NT2/D1 (cell line): ENCODE measurements at regions not wholly inside any gene's neighbourhood (a gene's known extent, or its start where the extent isn't known, plus 50 kb on each side); places are given as distances from the start of the nearest gene placed in this dataset.

ENCODE experiments used
- DNase-seq: peaks from one replicate; pipeline ENCODE4 v3.0.0-alpha.2; 2011; ENCODE audit warnings: low read depth, low spot score
- H3K27me3 ChIP-seq: 2 replicates; pipeline ENCODE4 v1.6.0; 2011; ENCODE audit warnings: mild to moderate bottlenecking; ENCODE audit not compliant: insufficient read length, insufficient read depth
- H3K36me3 ChIP-seq: 2 replicates; pipeline ENCODE4 v1.6.1; 2011; ENCODE audit warnings: mild to moderate bottlenecking, low read length, mixed read lengths; ENCODE audit not compliant: insufficient read depth, insufficient read length
- H3K4me1 ChIP-seq: 2 replicates; pipeline ENCODE4 v1.5.1; 2011; ENCODE audit not compliant: insufficient read depth, insufficient read length
- H3K4me3 ChIP-seq: 2 replicates; pipeline ENCODE4 v1.5.1; 2011; ENCODE audit warnings: low read depth; ENCODE audit not compliant: insufficient read length
- H3K9ac ChIP-seq: 2 replicates; pipeline ENCODE4 v1.6.0; 2011; ENCODE audit warnings: low read depth; ENCODE audit not compliant: insufficient read length
- H3K9me3 ChIP-seq: 2 replicates; pipeline ENCODE4 v1.5.1; 2011; ENCODE audit warnings: mild to moderate bottlenecking, low read length; ENCODE audit not compliant: insufficient read depth
- SUZ12 ChIP-seq: IDR thresholded peaks from 2 replicates; pipeline ENCODE4 v1.6.1; 2011; ENCODE audit not compliant: insufficient read length, insufficient read depth; ENCODE audit errors: extremely low read depth
- YY1 ChIP-seq: IDR thresholded peaks from 2 replicates; pipeline ENCODE4 v1.6.1; 2011; ENCODE audit not compliant: insufficient read length, insufficient read depth
- ZNF274 ChIP-seq: IDR thresholded peaks from 2 replicates; pipeline ENCODE4 v1.6.1; 2011; ENCODE audit warnings: mild to moderate bottlenecking, low read depth, low read length

DNA sequence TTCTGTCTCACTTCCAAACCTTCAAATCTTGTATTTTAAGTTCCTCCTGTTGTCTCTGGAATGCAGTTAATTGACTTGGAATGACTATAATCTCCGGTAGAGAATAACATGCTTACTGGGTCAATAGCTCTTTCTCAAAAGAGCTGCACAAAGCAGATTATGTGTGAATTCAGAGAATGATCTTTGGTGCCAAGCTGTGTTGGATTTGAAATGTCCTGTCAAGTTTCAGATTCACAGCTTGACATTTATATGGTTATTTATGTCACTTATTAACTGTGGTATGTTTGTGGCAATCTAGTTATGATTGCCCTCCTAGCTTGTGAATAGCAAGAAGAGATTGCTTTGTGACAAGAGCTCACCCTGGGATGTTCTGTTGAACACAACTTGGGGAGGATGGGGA lies 128.3 kb upstream of the KCNE2 start:
- DNase-seq, result no peak
- Histone ChIP-seq H3K9me3 (peaks cover 14% of the 10 kb centered on the region; the same call in 1 of the 2 replicates), H3K9ac (no peak overlapping the region), H3K36me3 (no peaks in the 10 kb centered on the region), H3K27me3 (no peaks in the 10 kb centered on the region), H3K4me3 (no peak overlapping the region), H3K4me1 (no peaks in the 10 kb centered on the region)
- TF ChIP-seq YY1 (no peak), SUZ12 (no peak), ZNF274 (no peak)

DNA sequence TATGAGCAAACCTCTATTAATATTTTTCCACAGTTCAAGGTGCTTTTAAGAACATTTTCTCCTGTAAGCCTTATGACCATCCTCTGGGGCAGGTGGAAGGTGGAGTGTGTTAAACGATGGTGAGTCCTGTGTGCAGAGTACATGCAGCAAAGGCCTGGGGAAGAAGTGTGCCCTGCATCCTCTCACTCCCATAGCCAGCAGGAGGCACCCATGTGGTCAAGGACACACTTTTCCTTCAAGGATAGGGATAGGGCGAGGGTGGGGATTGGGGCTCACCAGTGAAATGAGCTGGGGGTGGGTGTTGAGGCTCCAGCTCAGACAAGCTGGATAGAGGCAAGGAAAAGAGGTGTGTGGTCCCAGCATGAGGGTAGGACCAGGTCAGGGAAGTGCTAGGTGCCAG lies 120.8 kb upstream of the KCNE2 start:
- no peak overlapping the region for H3K9ac ChIP-seq
- DNase-seq, result no peak
- H3K27me3 ChIP-seq, result no peaks in the 10 kb centered on the region
- H3K9me3 ChIP-seq, result peaks cover 11% of the 10 kb centered on the region; the same call in 1 of the 2 replicates
- no peak overlapping the region for H3K4me3 ChIP-seq
- no peaks in the 10 kb centered on the region for H3K4me1 ChIP-seq
- TF ChIP-seq SUZ12 (no peak), ZNF274 (no peak), YY1 (no peak)
- no peaks in the 10 kb centered on the region for H3K36me3 ChIP-seq

DNA sequence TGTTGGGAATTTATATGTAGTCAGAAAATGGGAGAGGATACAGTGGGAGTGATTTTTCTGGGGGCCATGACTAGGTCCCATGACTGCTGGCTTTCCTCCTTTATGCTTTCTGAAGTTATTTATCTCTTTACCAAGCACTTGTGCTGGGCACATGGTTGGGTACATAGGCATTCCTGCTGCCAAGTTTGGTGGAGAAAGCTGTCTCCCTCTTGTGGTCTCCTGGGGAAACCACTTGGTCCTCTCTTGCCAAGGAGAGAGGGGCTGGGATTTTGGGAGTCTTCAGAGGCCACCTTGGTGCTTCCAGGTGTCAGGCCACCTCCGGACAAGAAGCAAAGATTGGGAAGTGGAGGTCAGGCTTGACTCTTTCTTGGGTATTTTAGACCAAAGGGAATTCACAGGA lies 120.2 kb upstream of the KCNE2 start:
- peaks cover 14% of the 10 kb centered on the region; the same call in 1 of the 2 replicates for H3K9me3 ChIP-seq
- H3K36me3 ChIP-seq, result no peaks in the 10 kb centered on the region
- H3K27me3 ChIP-seq, result no peaks in the 10 kb centered on the region
- no peak for TF ChIP-seq YY1
- TF ChIP-seq SUZ12, result no peak
- no peak for TF ChIP-seq ZNF274
- no peaks in the 10 kb centered on the region for H3K4me1 ChIP-seq
- no peak overlapping the region for H3K9ac ChIP-seq
- DNase-seq, result peak; percentile 22
- H3K4me3 ChIP-seq, result no peak overlapping the region

DNA sequence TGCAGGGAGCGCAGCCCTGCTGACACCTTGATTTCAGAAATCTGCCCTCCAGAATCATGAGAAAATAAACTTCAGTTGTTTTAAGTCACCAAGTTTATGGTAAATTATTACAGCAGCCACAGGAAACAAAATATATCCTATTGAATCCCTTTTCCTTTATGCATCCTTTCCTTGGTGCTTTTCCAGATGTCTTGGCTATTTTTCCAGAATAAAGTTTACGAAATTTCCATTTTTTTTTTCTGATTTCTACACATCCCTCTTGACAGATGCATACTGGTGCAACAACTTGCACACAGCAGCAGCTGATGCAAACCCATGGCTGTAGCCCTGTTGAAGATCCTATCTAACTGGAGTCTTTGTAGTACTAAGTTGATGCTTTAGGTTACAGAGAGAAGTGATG lies 111.1 kb upstream of the KCNE2 start:
- no peak overlapping the region for H3K9ac ChIP-seq
- TF ChIP-seq YY1, result no peak
- TF ChIP-seq SUZ12, result no peak
- TF ChIP-seq ZNF274, result no peak
- H3K4me1 ChIP-seq, result no peaks in the 10 kb centered on the region
- DNase-seq, result no peak
- peaks cover 39% of the 10 kb centered on the region for H3K9me3 ChIP-seq
- no peak overlapping the region for H3K4me3 ChIP-seq
- H3K36me3 ChIP-seq, result no peaks in the 10 kb centered on the region
- no peaks in the 10 kb centered on the region for H3K27me3 ChIP-seq

DNA sequence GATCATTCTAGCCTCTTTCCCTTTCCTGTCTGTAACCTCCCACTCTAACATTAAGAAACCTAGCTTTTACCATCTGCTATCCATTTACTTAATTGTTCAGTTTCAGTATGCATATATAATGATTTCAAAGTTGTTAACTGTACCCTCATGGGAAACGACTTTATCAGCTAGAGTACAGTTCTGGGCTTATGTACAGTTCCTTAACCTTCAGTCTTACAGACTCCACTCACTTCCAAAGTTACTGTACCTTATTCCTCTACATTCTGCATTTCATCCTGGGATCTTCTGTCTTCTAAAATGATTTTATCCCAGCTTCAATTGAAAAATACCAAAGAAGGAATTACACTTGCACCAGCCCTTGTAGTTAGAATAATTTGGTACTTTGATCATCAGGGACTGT lies 108.7 kb upstream of the KCNE2 start:
- no peaks in the 10 kb centered on the region for H3K36me3 ChIP-seq
- no peak overlapping the region for H3K4me3 ChIP-seq
- TF ChIP-seq ZNF274 (no peak), SUZ12 (no peak), YY1 (no peak)
- no peak overlapping the region for H3K9ac ChIP-seq
- no peak for DNase-seq
- peaks cover 35% of the 10 kb centered on the region for H3K9me3 ChIP-seq
- no peaks in the 10 kb centered on the region for H3K27me3 ChIP-seq
- no peaks in the 10 kb centered on the region for H3K4me1 ChIP-seq

DNA sequence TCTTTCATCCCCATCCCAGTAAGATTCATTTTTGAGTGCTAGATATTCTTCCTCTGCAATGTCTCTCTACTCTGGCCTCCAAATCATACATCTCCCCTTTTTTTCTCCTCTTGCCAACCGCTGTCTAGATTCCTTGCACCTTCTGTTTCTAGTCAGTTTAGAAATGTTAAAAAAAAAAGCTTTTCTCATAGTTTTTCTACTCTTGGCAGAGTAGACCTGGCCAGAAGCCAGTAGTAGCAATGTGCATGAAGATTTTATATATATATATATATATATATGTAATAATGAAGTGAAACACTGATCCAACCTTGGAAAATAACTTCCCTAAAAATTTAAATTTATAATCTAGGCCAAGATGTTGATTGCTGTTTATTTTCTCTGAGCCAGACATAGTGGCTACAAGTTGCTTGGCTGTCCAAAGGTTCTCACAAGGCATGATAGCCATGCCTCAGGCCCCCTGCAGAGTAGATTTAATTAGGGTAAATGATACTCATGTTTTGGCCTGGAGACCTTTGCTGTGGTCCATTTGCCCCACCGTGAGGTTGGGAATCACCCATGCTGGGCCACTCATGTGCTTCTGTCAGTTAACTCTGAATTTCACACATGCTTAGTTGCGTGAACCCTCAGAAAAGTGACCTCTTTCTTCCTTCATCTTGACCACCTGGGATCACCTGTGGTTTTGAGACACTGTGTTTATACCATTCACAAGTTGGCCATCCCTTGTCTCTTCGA lies 103.4 kb upstream of the KCNE2 start:
- no peaks in the 10 kb centered on the region for H3K27me3 ChIP-seq
- no peaks in the 10 kb centered on the region for H3K4me1 ChIP-seq
- DNase-seq, result no peak
- H3K9me3 ChIP-seq, result peaks cover 18% of the 10 kb centered on the region
- H3K4me3 ChIP-seq, result no peak overlapping the region
- no peaks in the 10 kb centered on the region for H3K36me3 ChIP-seq
- no peak for TF ChIP-seq YY1
- TF ChIP-seq ZNF274, result no peak
- TF ChIP-seq SUZ12, result no peak
- no peak overlapping the region for H3K9ac ChIP-seq

DNA sequence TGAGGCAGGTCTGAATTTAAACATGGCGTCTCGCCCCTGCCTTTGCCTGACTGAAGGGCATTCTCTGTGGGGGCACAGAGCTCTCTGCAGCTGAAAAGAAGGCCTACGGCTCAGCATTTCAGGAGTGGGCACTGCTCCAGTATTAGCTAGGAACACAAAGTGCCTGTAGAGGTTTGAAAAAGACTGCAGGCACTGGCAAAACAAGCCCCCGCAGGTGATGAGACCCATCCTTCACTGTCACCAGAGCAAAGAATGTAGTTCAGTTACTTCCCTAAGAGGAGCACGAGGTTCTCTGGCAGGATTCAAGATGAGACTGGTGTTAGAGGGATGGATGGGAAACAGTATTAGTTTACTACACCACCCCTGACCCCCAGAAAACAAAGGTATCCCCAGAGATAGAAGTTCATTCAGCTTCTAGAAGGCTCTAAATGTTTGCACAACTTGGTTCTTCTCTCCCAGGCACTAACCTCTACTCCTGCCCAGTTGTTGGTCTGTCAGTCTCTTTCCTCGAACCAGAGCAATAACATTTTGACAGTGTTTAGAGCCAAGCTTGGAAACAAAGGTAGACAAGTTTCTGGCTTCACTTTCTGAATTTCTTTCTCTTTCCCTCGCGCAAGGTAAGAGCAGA lies 101.9 kb upstream of the KCNE2 start:
- DNase-seq, result no peak
- Histone ChIP-seq H3K9ac (no peak overlapping the region), H3K9me3 (peaks cover 10% of the 10 kb centered on the region; the same call in 1 of the 2 replicates), H3K36me3 (no peaks in the 10 kb centered on the region), H3K27me3 (no peaks in the 10 kb centered on the region), H3K4me1 (no peaks in the 10 kb centered on the region), H3K4me3 (no peak overlapping the region)
- TF ChIP-seq ZNF274 (no peak), YY1 (no peak), SUZ12 (no peak)
